Esophagus squamous epithelium (tissue), 4 donors: ENCODE measurements at regions not wholly inside any gene's neighbourhood (a gene's known extent, or its start where the extent isn't known, plus 50 kb on each side); places are given as distances from the start of the nearest gene placed in this dataset.

Experiments
- POLR2A ChIP-seq, 4 donors: fragments of 450-650 bp; IDR thresholded peaks; one replicate each; pipeline ENCODE4 v1.6.1; 2017; ENCODE audit warnings: antibody characterized with exemption in 4 of 4, mild to moderate bottlenecking in 4 of 4, moderate library complexity in 3 of 4
- TF ChIP-seq, protein P1 (sequence below), 6 experiments: fragments of 450-650 bp in 4 of 6; fragments of 200-600 bp in 2 of 6; sonication (generic) in 2 of 6; IDR thresholded peaks; one replicate each; pipeline ENCODE4 v1.5.1; 2016 to 2019; ENCODE audit warnings: antibody characterized with exemption in 6 of 6, mild to moderate bottlenecking in 4 of 6, moderate library complexity in 4 of 6

DNA sequence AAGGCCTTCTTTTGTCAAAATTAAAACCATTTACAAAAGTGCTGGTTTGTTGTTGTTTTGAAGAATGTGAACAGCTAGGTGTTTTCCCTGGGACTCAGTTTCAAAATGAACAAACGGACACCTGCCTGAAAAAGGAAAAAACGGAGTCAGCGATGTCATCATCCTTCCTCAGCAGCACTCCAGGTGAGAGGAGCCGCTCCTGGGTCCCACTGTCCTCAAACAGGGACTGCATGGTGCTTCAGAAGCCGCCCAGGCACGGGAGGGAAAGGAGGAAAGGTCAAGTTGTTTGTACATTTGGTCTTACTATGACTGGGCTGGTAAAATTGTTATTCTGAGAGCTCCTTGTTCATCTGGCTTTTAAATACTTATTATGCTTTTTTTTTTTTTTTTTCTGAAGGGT, 69.0 kb upstream of the ZSWIM6 start:
- TF ChIP-seq, protein P1, sequence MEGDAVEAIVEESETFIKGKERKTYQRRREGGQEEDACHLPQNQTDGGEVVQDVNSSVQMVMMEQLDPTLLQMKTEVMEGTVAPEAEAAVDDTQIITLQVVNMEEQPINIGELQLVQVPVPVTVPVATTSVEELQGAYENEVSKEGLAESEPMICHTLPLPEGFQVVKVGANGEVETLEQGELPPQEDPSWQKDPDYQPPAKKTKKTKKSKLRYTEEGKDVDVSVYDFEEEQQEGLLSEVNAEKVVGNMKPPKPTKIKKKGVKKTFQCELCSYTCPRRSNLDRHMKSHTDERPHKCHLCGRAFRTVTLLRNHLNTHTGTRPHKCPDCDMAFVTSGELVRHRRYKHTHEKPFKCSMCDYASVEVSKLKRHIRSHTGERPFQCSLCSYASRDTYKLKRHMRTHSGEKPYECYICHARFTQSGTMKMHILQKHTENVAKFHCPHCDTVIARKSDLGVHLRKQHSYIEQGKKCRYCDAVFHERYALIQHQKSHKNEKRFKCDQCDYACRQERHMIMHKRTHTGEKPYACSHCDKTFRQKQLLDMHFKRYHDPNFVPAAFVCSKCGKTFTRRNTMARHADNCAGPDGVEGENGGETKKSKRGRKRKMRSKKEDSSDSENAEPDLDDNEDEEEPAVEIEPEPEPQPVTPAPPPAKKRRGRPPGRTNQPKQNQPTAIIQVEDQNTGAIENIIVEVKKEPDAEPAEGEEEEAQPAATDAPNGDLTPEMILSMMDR (IDR thresholded peaks at IDR 0.05): no peak
- no peak for TF ChIP-seq POLR2A (IDR thresholded peaks at IDR 0.05)
